Gastroesophageal sphincter (tissue), 4 donors: ENCODE measurements at regions not wholly inside any gene's neighbourhood (a gene's known extent, or its start where the extent isn't known, plus 50 kb on each side); places are given as distances from the start of the nearest gene placed in this dataset.
"Not testable (repeated sequence)": the region's sequence is repeated elsewhere in the genome, so short reads cannot be mapped to it uniquely, and the experiment has no call there.

Experiments used
- ATAC-seq: fragments of 150-250 bp; one replicate; pipeline ENCODE4 v1.9.1; 2016; ENCODE audit warnings: mild to moderate bottlenecking, moderate library complexity
- H3K27ac ChIP-seq, 4 donors: fragments of 200-600 bp; sonication (generic) in 3 of 4; 1 replicate in 3 of 4; 2 replicates in 1 of 4; pipeline ENCODE4 v1.5.1; 2016 to 2019
- H3K27me3 ChIP-seq: fragments of 200-600 bp; sonication (generic); one replicate; pipeline ENCODE4 v1.5.1; 2019
- H3K36me3 ChIP-seq, 2 donors: fragments of 200-600 bp; sonication (generic); one replicate each; pipeline ENCODE4 v1.5.1; 2019; ENCODE audit warnings: control low read depth in 1 of 2
- H3K4me1 ChIP-seq, 3 donors: fragments of 200-600 bp; sonication (generic); 1 replicate in 2 of 3; 2 replicates in 1 of 3; pipeline ENCODE4 v1.5.1; 2016 to 2019; ENCODE audit warnings: control low read depth in 2 of 3
- H3K4me3 ChIP-seq, 2 donors: fragments of 200-600 bp; sonication (generic); one replicate each; pipeline ENCODE4 v1.5.1; 2019; ENCODE audit warnings: mild to moderate bottlenecking in 1 of 2, moderate library complexity in 1 of 2
- H3K9me3 ChIP-seq, 3 donors: fragments of 200-600 bp; sonication (generic); one replicate each; pipeline ENCODE4 v1.5.1; 2017 to 2019; ENCODE audit warnings: control low read depth in 2 of 3
- CTCF ChIP-seq, 4 experiments: fragments of 200-600 bp in 2 of 4; fragments of 450-650 bp in 2 of 4; sonication (generic) in 1 of 4; IDR thresholded peaks; one replicate each; pipeline ENCODE4 v1.5.1; 2017 to 2019; ENCODE audit warnings: antibody characterized with exemption in 4 of 4, mild to moderate bottlenecking in 2 of 4, moderate library complexity in 2 of 4
- EP300 ChIP-seq: sonication (generic); formaldehyde crosslinking; IDR thresholded peaks from one replicate; pipeline ENCODE4 v1.6.1; 2017; ENCODE audit warnings: antibody characterized with exemption, mild to moderate bottlenecking
- POLR2A ChIP-seq, 2 donors: fragments of 450-650 bp; IDR thresholded peaks; one replicate each; pipeline ENCODE4 v1.6.1; 2017; ENCODE audit warnings: antibody characterized with exemption in 2 of 2, mild to moderate bottlenecking in 2 of 2, moderate library complexity in 1 of 2
- POLR2AphosphoS5 ChIP-seq: sonication (generic); formaldehyde crosslinking; IDR thresholded peaks from one replicate; pipeline ENCODE4 v1.6.1; 2017; ENCODE audit warnings: antibody characterized with exemption
- WGBS, 2 donors: methylation state at CpG; one replicate each; pipeline ENCODE4 v1.1.5; 2018; ENCODE audit warnings: low coverage in 1 of 2; 5-methylcytosine and 5-hydroxymethylcytosine counted together

- TF ChIP-seq POLR2A (IDR thresholded peaks at IDR 0.05) = no peak
- TF ChIP-seq POLR2AphosphoS5 = no peak
- TF ChIP-seq CTCF (IDR thresholded peaks at IDR 0.05) = no peak
- TF ChIP-seq EP300 = no peak
- Histone ChIP-seq H3K4me1 (no peaks in the 10 kb centered on the region), H3K27ac (no peak overlapping the region), H3K27me3 (no peaks in the 10 kb centered on the region), H3K9me3 (no peaks in the 10 kb centered on the region), H3K36me3 (no peaks in the 10 kb centered on the region), H3K4me3 (no peak overlapping the region)
- 20 to 25% methylated on average over 1 to 3 of the region's 3 CpGs for WGBS, 2 donors
- no peak for ATAC-seq
Observed at GRCh38 chr3:11739706-11740105, 96.0 kb upstream of the VGLL4 start.

- TF ChIP-seq CTCF (IDR thresholded peaks at IDR 0.05) (no peak), POLR2AphosphoS5 (no peak), EP300 (no peak), POLR2A (IDR thresholded peaks at IDR 0.05) (no peak)
- H3K36me3 ChIP-seq = no peaks in the 10 kb centered on the region
- no peak overlapping the region for H3K4me3 ChIP-seq
- H3K27me3 ChIP-seq = no peaks in the 10 kb centered on the region
- WGBS, 2 donors = 40 to 51% methylated on average over 1 to 2 of the region's 2 CpGs
- H3K9me3 ChIP-seq = no peaks in the 10 kb centered on the region
- no peak overlapping the region for H3K27ac ChIP-seq
- ATAC-seq = no peak
- no peaks in the 10 kb centered on the region for H3K4me1 ChIP-seq
Observed at GRCh38 chr3:11739123-11739522, 95.4 kb upstream of the VGLL4 start.

- no peak overlapping the region for H3K27ac ChIP-seq
- no peaks in the 10 kb centered on the region for H3K27me3 ChIP-seq
- no peaks in the 10 kb centered on the region for H3K36me3 ChIP-seq
- TF ChIP-seq POLR2A (IDR thresholded peaks at IDR 0.05) (no peak), POLR2AphosphoS5 (no peak), CTCF (IDR thresholded peaks at IDR 0.05) (no peak), EP300 (no peak)
- no peak overlapping the region for H3K4me3 ChIP-seq
- no peak for ATAC-seq
- 77 to 90% methylated on average over 7 of the region's 7 CpGs for WGBS, 2 donors
- no peaks in the 10 kb centered on the region for H3K9me3 ChIP-seq
- H3K4me1 ChIP-seq = no peaks in the 10 kb centered on the region
Observed at GRCh38 chr3:11737742-11738141, 94.0 kb upstream of the VGLL4 start.

DNA sequence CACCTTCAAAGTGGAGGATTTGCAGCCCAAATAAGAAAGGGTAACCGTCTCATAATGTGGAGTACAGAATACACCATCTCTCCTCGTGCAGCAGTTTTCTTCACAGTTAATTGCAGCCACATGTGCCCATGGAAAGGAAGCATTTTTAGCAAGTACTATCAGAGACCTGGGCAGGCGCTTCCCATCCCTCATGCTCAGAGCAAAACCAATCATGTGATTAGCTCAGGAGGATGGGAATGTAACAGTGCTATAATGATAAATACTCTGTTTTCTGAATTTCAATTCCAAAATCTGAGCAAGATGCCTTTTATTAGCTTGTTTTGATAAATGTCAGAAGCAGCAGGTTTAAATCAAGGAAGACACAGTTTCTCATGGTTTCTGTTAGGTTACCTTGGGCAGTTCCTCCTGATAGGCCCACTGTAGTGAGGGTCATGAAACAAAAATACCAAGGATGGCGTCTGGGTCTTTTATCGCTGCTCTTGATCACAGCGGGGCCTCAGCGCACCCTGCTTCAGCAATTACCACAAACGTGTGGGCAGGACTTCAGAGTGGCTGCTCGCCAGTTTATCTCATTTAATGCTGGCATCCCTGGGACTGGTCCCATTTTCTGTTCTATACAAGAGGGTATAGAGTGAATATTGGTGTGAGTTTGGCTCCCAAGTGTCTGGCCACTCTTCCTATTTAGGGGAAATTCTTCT, 92.6 kb upstream of the VGLL4 start:
- TF ChIP-seq EP300 (no peak), POLR2A (IDR thresholded peaks at IDR 0.05) (no peak), CTCF (IDR thresholded peaks at IDR 0.05) (no peak), POLR2AphosphoS5 (no peak)
- no peaks in the 10 kb centered on the region for H3K9me3 ChIP-seq
- ATAC-seq = no peak

DNA sequence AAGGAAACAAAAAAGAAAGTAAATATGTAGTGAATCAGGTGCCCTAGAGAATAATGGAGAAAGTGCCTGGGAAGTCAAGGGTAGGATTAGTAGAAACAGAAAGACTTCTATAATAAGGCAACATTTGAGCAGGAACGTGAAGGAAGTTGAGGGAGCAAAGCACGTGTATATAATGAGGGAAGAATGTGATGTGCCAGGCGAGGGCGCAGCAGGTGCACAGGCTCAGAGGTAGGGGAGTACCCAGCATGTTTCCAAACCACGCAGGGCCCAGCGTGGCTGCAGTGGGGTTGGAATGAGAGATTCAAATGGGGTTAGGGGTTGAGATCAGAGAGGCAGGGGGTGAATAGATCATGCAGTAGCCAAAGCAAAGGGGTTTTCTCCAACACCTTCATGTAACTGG, 91.9 kb upstream of the VGLL4 start:
- 62 to 80% methylated on average over 6 of the region's 6 CpGs for WGBS, 2 donors
- TF ChIP-seq CTCF (IDR thresholded peaks at IDR 0.05) (no peak), POLR2AphosphoS5 (no peak), EP300 (no peak), POLR2A (IDR thresholded peaks at IDR 0.05) (no peak)
- Histone ChIP-seq H3K27ac (no peak overlapping the region), H3K27me3 (no peaks in the 10 kb centered on the region), H3K9me3 (no peaks in the 10 kb centered on the region), H3K4me1 (no peaks in the 10 kb centered on the region), H3K36me3 (no peaks in the 10 kb centered on the region), H3K4me3 (no peak overlapping the region)
- no peak for ATAC-seq

More for the DNA sequence above, 92.6 kb upstream of the VGLL4 start:
- no peaks in the 10 kb centered on the region for H3K27me3 ChIP-seq
- WGBS, 2 donors = 77 to 78% methylated on average over 4 to 8 of the region's 9 CpGs
- no peaks in the 10 kb centered on the region for H3K36me3 ChIP-seq
- no peak overlapping the region for H3K4me3 ChIP-seq
- H3K27ac ChIP-seq = no peak overlapping the region
- H3K4me1 ChIP-seq = no peaks in the 10 kb centered on the region

DNA sequence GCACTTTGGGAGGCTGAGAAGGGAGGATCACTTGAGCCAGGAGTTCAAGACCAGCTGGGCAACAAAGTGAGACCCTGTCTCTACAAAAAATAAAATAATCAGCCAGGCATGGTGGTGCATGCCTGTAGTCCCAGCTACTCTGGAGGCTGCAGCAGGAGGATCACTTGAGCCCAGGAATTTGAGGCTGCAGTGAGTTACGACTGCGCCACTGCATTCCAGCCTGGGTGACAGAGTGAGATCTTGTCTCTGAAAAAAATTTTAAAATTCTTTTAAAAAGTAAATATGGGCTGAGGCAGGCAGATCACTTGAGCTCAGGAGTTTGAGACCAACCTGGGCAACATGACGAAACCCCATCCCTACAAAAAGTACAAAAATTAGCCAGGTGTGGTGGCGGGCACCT, 91.4 kb upstream of the VGLL4 start:
- not testable (repeated sequence) for H3K27ac ChIP-seq, ATAC-seq, H3K9me3 ChIP-seq, H3K27me3 ChIP-seq, H3K4me1 ChIP-seq, H3K4me3 ChIP-seq, H3K36me3 ChIP-seq
- 95 to 100% methylated on average over 1 to 3 of the region's 4 CpGs for WGBS, 2 donors
